HK-2 (cell line): ENCODE measurements at regions not wholly inside any gene's neighbourhood (a gene's known extent, or its start where the extent isn't known, plus 50 kb on each side); places are given as distances from the start of the nearest gene placed in this dataset.

Experiments
- DNase-seq: peaks from one replicate; pipeline ENCODE4 v3.0.0-alpha.2; 2018; ENCODE audit not compliant: unreplicated experiment

DNA sequence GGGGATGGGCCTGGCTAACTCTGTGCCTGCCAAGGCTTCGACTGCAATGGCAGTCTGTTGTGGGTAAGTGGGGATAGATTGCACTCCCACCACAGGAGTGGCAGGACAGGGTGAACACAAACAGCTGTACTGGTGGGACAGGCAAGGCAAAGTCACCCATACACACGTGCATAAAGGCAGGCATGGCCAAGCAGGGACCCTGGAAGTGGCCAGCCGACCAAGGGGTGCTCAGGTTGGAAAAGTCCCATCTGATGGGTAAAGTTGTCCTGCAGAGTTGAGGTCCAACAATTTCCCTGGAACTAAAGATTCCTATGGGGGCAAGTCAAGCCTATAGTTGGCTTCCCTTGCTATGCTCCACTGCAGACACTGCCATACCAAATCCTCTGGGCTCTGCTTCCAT lies 1961.9 kb upstream of the ADGRL3 start:
- DNase-seq = no peak

DNA sequence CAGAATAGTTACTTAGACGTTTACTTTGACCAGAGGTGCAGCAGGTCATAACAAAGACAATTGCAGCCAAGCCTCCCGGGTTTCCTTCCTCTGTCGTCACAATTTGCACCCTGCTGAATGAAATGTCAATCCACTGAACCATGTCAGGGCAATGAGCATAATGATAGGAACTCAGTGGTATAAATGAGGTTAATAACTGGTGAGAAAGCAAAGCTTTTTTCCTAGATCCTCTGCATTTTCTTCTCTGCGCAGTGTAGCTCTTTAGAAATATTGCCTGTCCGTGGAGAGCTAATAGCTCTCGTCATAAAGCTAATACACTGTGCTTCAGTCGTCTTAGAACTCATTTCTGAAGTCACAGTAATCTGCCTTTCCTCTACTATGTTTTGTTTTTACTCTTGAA lies 1960.1 kb upstream of the ADGRL3 start:
- no peak for DNase-seq

DNA sequence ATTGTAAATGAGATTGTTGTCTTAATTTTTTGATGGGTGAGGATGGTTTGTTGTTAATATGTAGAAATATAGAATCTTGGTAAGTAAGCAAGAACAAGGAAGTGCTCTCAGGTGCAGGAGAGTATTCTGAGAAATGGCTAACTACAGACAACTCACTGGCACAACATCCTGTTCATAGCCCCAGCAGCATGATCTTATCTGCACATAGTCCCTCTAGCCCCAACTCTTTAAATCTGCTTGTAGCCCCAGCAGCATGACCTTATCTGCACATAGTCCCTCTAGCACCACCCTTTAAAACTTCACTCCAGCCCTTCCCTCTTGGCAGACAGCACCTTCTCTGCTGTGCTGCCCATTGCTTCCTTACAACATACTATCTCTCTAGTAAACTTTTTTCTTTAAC lies 1957.1 kb upstream of the ADGRL3 start:
- no peak for DNase-seq

DNA sequence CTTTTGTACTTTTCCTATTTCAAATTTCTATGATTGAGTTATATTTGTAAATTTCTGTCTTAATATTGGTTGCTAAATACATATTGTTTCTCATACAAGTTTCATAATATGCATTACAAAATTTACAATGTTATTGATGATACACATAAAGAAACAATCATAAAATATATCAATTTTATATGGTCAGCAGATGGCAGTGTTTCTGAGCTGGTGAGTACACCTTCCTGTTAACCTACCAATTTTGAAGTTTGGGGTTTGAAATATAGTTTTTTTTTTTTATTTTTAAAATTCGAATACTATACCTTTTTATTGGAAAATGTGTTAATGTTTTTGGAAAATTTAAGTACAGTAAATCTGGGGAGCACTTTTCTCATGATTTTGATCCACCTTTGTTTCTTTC lies 1953.1 kb upstream of the ADGRL3 start:
- DNase-seq = no peak

DNA sequence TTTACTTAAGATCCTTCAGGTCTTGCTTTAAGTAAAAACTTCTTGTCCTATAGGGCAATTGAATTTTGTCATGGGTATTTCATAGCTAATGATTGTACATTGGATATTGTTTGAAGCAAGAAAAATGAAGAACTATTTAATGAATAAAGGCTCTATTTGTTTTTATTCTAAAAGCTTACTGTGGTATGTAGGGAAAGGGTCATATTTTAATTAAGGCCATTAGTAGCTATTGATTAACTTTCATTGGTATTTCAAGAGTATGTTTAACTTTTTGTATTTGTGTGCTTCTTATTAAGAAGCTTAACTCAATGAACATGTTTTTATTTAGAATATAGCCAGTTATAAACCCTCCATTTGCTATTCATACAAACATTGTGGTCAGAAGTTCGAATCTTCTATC lies 1951.8 kb upstream of the ADGRL3 start:
- no peak for DNase-seq

DNA sequence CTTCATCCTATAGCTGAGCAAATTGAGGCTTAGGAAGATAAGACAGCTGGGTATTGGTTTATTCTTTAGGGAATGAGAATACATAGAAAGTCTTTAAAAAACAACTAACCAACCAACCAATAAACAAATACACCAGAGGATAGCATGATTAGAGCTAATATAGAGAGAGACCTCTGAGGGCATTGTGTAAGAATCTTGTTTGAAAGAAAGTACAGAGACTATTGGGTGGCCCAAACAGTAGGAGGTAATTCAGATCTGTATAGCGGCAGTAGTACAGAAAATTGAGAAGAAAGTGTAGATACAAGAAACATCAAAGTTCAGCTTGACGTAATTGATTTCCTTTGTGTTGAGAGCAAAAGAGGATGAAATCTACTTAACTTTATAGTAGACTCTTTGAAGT lies 1951.0 kb upstream of the ADGRL3 start:
- DNase-seq = no peak

DNA sequence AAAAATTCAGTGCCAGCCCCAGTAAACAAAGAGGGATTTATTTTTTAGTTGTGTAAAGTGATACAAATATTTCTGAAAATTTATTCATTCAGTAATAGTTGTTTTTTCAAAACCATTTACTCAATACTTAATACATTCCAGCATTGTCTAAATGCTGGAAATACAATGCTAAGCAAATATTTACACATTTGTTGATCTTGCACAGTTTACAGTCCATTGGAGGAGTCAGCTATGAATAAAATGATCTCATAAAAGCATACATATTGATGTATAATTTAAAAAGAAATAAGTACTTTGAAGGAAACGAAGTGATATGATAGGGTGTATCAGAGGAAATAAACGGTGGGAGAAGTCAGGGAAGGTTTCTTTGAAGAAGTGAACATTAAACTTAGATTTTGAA lies 1942.1 kb upstream of the ADGRL3 start:
- DNase-seq = no peak

DNA sequence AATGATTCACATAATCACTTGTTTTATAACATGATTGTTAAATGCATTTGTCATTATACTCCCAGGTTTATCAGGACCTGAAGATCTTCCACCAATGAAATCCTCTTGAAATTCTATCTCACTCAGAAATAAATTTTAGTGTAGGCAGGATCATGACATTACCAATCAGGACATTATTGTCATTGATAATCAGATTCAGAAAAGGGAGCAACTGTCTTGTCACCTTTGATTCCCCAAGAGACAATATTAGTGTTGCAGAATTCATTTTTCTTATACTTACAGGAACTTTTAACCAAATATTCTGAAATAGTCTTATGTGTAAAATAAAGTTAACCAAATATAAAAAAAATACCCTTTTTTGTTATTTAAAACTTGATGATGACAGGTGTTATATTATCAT lies 1892.5 kb upstream of the ADGRL3 start:
- no peak for DNase-seq

DNA sequence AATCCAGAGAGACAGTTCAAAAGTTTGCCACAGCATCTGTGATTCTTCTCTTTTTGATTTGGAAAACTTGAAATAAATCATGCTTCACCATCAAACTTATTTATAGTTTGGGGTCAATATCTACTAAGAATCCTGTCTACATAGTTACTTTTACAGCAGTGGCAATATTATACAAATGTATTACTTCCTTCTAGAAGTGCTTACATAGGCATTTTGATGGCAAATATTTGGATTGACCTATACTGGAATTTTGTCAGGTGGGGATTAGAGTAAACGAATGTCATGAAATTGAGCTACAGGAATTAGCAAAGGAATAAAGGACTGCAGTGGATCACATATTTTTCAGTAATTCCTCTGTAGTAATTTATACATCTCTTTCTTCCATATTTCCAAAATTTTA lies 1885.5 kb upstream of the ADGRL3 start:
- no peak for DNase-seq

DNA sequence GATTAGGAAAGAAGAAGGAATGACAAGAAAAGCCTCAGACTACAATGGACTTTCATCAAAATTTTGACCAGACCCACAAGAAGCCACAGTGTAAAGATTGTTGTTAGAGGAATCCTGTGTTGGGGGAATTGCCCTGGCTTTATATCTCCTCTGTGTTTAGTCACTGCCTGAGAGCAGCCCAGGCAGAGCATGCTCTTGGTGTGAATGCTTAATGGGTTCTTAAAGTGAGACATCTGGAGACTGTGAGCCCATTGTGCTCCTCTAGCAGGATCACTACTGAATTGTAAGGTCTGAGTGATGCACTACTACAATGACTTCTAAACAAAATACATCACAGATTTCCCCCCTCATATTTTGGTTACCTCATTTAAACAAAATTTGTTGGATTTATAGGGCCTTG lies 1860.5 kb upstream of the ADGRL3 start:
- no peak for DNase-seq

DNA sequence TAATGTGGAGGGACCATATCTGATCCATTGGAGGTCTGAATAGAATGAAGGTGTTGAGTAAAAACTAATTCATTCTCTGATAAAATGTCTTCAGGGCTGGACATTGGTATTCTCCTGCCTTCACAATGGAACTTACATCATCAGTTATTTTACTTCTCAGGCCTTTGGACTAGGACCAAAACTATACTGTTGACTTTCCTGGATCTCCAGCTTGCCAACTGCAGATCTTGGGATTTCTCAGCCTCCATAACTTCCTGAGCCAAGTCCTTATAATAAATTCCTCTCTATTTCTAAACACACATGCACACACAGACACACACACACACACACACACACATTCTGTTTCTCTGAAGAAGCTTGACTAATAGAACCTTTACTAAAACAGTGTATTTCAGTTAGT lies 1858.6 kb upstream of the ADGRL3 start:
- DNase-seq = no peak

DNA sequence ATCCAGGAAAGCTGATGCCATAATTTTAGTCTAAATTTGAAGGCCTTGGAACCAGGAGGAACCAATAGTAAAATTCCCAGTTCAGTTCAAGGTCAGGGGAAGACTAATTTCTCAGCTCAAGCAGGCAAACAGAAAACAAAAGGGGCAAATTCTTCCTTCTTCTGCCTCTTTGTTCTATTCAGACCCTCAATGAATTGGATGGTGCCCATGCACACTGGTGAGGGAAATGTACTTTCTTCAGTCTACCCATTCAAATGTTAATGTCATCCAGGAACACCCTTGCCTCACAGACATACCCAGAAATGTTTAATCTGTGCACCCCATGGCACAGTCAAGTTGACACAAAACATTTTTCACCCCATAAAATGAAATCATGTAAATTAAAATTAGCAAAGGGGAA lies 1851.2 kb upstream of the ADGRL3 start:
- no peak for DNase-seq

DNA sequence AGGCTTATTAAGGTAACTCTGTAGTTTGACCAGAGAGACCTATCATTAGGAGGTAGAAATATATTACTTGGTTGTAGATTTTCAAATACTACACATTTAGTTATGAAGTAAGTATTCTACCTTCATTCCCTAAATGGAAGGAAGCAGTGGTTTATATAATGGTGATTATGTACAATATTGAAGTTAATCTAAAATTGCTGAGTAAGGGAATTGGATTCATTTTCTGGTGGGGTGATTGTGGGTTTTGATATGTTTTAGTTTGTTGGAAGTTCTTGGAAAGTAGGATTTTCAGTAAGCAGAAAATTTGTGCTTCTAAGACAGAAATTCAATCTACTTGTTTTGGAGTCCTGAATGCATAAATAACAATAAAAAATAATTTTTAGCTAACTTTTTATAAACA lies 1830.9 kb upstream of the ADGRL3 start:
- DNase-seq = no peak

DNA sequence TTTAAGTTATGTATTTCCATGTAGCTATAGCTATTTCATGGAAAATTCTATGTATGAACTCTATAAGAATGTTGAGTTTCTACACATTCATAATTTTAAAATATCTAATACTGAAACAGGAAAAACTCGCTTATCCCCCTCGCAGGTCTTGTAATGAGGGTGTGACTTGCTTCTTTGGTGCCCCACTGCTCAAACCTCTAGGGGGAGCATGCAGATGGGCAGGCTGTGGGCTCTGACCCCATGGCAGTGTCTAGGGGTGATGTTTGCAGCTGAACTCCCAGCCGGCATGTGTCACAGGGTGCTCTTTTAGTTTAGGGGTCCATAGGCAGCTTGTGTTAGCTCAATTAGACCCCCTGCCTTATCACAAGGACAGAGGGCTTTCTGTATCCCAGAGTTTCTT lies 1825.7 kb upstream of the ADGRL3 start:
- DNase-seq = no peak

DNA sequence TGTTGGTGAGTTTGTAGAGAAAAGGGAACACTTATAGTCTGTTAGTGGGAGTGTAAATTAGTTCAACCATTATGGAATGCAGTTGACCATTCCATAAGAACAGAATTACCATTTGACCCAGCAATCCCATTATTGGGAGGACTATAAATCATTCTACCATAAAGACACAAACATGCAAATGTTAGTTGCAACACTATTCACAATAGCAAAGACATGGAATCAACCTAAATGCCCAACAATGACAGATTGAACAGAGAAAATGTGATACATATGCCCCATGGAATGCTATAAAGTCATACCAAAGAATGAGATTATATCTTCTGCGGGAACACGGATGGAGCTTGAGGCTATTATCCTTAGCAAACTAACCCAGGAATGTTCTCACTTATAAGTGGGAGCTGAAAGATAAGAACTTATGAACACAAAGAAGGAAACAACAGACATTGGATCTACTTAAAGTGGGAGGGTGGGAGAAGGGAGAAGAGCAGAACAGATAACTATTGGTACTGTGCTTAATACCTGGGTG lies 1819.2 kb upstream of the ADGRL3 start:
- DNase-seq = no peak

DNA sequence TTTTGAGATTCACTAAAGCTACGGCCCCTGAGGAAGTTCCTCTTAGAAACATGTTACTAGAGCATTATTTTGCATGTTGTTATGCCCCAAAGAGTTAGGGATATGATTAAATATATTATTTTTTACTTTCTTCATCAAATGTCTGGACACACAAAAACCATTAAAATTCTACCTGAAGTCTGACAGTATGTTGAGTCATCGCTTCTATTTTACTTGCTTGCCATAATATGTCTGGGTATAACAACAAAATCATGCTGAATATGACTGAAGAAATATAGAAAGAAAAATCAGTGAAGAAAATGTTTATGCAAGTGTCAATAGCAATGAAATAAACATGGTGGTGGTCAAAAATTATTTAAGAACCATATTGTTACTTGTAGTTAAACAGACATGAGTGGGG lies 1818.5 kb upstream of the ADGRL3 start:
- no peak for DNase-seq

DNA sequence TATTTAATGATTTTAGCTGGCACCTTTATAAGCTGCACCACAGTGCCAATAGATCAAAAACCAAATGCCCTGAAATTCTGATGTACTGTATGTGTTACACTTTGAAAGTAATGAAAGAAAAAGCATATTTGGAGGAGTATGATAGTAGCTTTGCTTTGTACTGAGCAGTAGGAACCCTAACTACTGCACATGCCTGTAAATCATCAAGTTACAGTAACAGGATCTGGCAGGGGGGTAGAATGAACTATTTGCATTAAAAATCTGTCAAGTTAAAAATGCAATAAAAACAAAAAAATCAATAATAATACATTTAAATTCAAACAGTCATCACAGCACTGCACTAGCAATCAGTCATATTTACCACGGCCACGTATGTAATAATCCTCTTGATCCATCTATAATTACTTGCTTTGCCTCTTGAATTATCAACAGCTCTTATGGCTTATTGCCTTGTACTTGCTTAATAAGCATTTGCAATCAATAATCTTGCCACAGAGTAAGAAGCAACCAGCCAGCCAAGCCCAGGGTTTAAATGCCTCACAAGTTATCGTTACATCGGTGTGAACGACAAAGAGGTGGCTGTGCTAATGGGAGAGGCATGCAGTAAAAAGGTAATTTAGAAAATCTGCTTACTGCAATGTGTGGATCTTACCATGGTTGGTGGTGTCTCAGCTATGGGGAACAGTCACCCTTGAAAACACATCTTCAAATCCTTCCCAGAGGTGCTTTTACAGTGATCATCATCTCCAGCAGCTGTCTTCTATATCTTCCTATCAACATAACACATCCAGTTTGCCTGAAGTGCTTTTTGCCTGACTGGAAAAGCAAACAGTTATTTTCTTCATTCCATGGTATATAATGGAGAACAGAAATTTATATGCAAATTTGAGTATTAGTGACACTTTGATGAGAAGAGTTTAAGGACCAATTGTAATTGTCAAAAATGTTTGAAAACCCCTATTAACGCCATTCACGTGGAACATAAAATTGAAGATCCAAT lies 1812.1 kb upstream of the ADGRL3 start:
- no peak for DNase-seq

DNA sequence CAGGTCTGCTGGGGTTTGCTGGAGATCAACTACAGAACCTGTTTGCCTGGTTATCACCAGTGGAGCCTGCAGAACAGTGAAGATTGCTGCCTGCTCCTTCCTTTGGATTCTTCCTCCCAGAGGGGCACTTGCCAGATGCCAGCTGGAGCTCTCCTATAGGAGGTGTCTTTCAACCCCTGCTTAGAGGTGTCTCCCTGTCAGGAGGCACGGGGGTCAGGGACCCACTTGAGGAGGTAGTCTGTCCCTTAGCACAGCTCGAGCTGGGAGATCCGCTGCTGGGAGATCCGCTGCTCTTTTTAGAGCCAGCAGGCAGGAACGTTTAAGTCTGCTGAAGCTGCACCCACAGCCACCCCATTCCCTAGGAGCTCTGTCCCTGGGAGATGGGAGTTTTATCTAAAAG lies 1806.3 kb upstream of the ADGRL3 start:
- no peak for DNase-seq

DNA sequence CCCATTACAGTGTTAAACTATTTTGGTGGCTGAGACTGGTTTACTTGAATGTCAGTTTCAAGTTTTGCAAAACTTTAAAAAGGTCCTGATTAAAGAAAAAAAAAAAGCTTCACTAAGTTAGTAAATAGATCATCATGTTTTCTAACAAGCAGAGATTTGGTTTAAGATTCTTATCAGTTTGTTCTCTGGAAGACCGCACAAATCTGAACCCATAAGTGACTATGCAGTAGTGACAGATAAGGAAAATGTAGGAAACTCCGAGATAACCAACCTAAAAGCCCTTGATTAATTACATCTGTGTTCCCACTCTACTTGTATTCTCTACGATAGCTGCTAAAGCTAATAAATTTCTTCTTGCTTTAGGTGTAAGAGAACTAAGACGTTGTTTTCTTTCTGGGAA lies 1799.8 kb upstream of the ADGRL3 start:
- DNase-seq = no peak

DNA sequence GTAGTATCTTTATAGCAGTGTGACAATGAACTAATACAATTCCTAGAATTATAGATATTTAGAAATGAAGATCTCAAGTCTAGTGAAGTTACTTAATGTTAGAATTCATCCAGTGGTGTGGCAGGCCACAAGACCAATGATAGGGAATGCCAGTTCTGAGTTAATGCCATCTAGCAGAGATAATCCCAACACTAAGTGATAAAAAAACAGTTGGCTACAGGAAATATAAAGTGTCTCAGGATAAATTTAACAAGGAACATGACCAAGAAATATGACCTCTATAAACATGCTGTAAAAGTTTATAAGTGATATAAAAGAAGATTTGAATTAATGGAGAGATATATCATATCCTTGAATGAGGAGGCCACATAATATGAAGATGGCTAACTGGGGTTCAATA lies 1790.5 kb upstream of the ADGRL3 start:
- no peak for DNase-seq

DNA sequence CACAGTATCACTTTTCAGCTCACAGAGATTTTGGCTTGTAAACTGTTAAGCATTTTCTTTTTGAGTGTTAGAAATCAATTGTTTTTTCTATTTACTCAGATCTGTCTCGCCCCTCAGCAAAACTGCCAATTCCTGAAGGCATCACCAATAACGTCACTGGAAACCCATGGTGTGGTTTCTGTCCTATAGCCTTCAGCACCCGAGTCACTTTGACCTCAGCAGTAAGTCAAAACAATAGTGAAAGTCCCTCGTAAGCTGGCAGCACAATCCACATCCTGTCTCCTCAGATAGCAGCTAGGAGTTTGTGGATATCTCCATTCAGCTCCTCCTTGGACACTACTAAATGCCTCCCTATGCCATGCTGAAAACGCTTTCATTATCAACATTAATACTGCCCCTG lies 1787.4 kb upstream of the ADGRL3 start:
- no peak for DNase-seq

DNA sequence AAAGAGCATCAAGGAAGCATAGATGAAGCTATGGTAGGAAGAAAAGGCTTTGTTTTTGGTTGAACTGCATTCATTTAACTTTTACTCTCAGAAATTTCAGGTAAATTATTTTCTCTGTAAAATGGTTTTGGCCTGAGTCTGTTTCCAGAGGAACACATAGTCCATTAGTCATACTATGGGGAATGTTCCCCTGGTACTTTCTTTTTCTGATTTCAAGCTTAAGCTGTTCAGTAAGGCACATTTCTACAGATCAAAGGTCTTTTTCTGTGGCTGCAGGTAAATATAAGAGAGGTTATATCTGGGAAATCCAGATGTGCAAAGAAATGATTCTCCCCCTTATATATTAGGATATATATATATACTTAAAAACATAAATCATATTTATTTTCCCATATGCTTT lies 1744.4 kb upstream of the ADGRL3 start:
- DNase-seq = no peak

DNA sequence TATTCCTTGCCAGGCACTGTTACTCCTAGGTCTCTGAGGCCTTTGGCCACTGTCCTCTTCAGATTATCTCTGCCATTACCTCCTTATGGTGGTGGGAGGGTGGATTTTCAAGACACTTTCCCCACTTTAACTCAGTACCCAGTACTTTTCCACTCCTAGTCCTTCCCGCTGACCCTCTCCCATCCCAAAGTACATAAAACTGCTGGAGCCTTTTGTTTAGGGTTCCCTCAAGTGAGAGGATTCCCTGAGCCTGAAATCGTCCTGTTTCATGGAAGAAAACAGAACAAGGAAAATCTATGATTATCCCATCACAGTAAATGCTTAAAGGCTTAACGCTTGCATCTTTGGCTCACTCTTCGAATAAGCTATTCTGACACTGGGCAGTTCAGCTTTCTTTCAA lies 1742.5 kb upstream of the ADGRL3 start:
- no peak for DNase-seq

DNA sequence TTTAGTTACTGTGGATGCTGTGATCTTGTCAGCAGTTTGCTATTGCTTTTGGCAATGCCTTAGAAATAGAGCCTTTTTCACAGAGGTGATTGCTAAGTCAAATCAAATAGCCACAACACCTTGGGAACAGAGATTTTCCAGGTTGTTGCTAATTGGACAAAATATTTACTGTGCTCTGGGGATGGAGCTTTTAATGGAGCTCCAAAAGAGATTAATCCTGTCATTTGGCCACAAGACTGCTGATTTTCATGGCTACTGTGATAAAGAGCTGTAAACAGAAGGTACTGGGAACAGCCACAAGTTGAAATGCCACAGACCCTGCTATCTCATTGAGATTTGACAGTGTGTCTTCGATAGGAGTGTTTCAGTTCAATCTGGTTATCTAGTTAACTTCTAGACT lies 1715.2 kb upstream of the ADGRL3 start:
- DNase-seq = no peak
